ENCODE measurements at regions not wholly inside any gene's neighbourhood (a gene's known extent, or its start where the extent isn't known, plus 50 kb on each side); places are given as distances from the start of the nearest gene placed in this dataset.

DNA sequence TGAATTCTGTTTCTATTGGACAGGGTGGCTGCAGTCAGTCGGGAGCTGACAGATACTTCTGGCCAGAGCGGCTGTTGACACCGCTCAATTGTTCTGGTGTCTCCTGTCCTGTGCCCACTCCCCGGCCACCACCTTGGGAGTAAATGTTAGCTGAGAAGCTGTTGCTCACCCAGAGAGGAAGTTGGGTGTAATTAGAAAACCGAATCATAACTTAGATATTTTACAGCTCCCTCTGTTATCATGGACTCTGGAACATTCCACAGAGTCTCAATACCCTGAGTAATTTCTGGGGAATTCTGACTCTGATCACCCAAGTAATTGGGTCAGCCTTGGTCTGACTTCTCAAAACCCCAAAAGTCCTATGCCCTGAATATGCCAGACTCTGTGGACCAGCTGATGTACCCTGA lies 58.3 kb upstream of the RFLNA start:
- TF ChIP-seq RFX5 (IDR thresholded peaks at IDR 0.05), result no peak
- no peak for TF ChIP-seq JUN (IDR thresholded peaks at IDR 0.05)
- no peak for TF ChIP-seq CTCF (IDR thresholded peaks at IDR 0.05)
- no peak for TF ChIP-seq MYC (IDR thresholded peaks at IDR 0.05; ENCODE audit: borderline replicate concordance, low read length)
